MM.1S (cell line): ENCODE measurements at regions not wholly inside any gene's neighbourhood (a gene's known extent, or its start where the extent isn't known, plus 50 kb on each side); places are given as distances from the start of the nearest gene placed in this dataset.
"Not testable (repeated sequence)": the region's sequence is repeated elsewhere in the genome, so short reads cannot be mapped to it uniquely, and the experiment has no call there.

Experiments
- EZH2 ChIP-seq: fragments of 300-600 bp; sonication (generic); optimal IDR thresholded peaks from 2 replicates; pipeline ENCODE3; 2017; ENCODE audit warnings: low read depth, mild to moderate bottlenecking, antibody characterized with exemption, low read length, mixed read lengths
- TF ChIP-seq, protein P1 (sequence below): fragments of 300-600 bp; sonication (generic); IDR thresholded peaks from 2 replicates; pipeline ENCODE4 v1.5.1; 2016; ENCODE audit warnings: antibody characterized with exemption, low read length, mixed read lengths

DNA sequence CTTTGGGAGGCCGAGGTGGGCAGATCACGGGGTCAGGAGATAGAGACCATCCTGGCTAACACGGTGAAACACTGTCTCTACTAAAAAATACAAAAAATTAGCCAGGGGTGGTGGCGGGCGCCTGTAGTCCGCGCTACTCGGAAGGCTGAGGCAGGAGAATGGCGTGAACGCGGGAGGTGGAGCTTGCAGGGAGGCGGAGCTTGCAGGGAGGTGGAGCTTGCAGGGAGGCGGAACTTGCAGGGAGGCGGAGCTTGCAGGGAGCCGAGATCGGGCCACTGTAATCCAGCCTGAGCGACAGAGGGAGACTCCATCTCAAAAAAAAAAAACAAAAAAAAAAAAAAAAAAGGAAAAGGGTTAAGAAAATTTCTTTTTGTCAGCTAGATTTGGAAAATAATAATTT, 842.8 kb upstream of the COBL start:
- TF ChIP-seq, protein P1, sequence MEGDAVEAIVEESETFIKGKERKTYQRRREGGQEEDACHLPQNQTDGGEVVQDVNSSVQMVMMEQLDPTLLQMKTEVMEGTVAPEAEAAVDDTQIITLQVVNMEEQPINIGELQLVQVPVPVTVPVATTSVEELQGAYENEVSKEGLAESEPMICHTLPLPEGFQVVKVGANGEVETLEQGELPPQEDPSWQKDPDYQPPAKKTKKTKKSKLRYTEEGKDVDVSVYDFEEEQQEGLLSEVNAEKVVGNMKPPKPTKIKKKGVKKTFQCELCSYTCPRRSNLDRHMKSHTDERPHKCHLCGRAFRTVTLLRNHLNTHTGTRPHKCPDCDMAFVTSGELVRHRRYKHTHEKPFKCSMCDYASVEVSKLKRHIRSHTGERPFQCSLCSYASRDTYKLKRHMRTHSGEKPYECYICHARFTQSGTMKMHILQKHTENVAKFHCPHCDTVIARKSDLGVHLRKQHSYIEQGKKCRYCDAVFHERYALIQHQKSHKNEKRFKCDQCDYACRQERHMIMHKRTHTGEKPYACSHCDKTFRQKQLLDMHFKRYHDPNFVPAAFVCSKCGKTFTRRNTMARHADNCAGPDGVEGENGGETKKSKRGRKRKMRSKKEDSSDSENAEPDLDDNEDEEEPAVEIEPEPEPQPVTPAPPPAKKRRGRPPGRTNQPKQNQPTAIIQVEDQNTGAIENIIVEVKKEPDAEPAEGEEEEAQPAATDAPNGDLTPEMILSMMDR: not testable (repeated sequence)
- TF ChIP-seq EZH2: not testable (repeated sequence)
